ENCODE measurements at regions not wholly inside any gene's neighbourhood (a gene's known extent, or its start where the extent isn't known, plus 50 kb on each side); places are given as distances from the start of the nearest gene placed in this dataset.

DNA sequence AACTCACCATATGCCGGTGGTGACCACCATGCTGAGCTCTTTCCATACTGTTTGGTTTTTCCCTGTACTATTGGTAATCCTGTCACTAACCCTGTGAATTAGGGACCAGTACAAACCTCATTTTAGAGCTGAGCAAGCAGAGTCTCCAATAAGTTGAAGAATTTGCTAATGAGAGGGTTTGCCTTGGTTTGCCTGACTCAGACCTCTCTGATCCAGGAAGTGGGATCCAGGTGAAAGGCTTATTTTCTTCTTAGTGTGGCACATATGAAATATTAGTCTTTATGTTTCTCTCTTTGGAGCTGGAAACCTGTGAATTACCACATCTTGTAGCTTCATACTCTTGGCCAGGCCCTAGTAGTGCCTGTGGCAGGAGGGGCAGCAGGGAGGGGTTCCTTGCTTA is 114.1 kb upstream of the IGFBP3 start:
- no peak for DNase-seq (ENCODE audit: low spot score)
- Histone ChIP-seq H3K27ac (ENCODE audit: low read depth, low read length, poor library complexity, severe bottlenecking) (no peak overlapping the region), H3K36me3 (ENCODE audit: insufficient read depth, low read length) (no peaks in the 10 kb centered on the region), H4K20me1 (ENCODE audit: insufficient read depth, low read length) (no peaks in the 10 kb centered on the region), H3K4me1 (ENCODE audit: insufficient read depth, low read length, poor library complexity, severe bottlenecking) (no peaks in the 10 kb centered on the region), H3K4me3 (ENCODE audit: low read depth, low read length, poor library complexity, severe bottlenecking) (no peak overlapping the region), H3K9me2 (ENCODE audit: insufficient read depth, low read length) (no peaks in the 10 kb centered on the region), H3K79me2 (ENCODE audit: insufficient read depth, low read depth, low read length) (no peaks in the 10 kb centered on the region), H2AFZ (ENCODE audit: low read length) (no peak overlapping the region), H3K9me3 (ENCODE audit: low read length) (no peaks in the 10 kb centered on the region), H3K4me2 (ENCODE audit: low read length) (no peak overlapping the region)
- ChIA-PET CTCF (ENCODE audit: unreplicated experiment) (no interaction called here), POLR2A (no interaction called here)
- no peak for TF ChIP-seq CTCF (conservative IDR thresholded peaks at IDR 0.05; ENCODE audit: low read length)
- TF ChIP-seq EZH2phosphoT487 (IDR thresholded peaks at IDR 0.05; ENCODE audit: borderline replicate concordance, low read depth, low read length) = no peak
- no TSS peak for BruUV-seq (replicated peaks)
- intact Hi-C loops (cut with micrococcal nuclease; ENCODE audit: unreplicated experiment) = no loop called here

DNA sequence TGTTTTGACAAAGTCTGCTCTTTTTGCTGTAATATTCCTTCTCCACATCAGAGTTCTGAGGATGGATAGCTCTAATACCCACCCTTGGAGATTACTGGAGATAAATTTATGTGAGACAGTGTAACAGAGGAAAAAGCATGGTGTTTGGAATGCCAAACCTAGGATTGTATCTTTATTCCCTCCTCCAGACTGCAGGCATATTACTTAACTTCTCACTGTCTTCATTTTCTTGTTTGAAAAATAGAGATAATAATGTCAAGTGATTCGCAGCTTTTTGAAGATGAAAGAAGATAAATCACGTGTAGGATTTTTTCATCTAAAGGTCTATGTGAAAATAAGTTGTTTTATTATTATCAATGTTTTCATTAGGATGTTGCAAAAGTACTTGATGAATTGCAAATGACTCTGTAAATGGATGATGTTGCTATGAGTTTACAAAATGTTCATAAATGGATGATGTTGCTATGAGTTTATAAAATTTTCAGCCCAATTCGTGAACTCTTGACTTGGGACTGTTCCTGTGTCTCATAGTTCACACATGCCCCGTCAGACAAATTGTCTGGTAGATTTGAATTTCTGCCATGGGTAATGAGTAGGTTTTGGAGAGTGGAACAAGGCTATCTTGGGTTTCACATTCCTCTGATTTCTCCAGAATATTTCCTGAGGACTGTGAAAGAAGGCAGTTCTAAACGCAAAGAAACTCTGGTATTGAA is 113.1 kb upstream of the IGFBP3 start:
- H3K9me3 ChIP-seq (ENCODE audit: low read length) = no peaks in the 10 kb centered on the region
- H3K79me2 ChIP-seq (ENCODE audit: insufficient read depth, low read depth, low read length) = no peaks in the 10 kb centered on the region
- no peak overlapping the region for H3K4me3 ChIP-seq (ENCODE audit: low read depth, low read length, poor library complexity, severe bottlenecking)
- no peak for DNase-seq (ENCODE audit: low spot score)
- BruUV-seq (replicated peaks) = no TSS peak
- H3K27ac ChIP-seq (ENCODE audit: low read depth, low read length, poor library complexity, severe bottlenecking) = no peak overlapping the region
- CTCF ChIA-PET (ENCODE audit: unreplicated experiment) = no interaction called here
- POLR2A ChIA-PET = no interaction called here
- H3K4me2 ChIP-seq (ENCODE audit: low read length) = no peak overlapping the region
- no peak overlapping the region for H2AFZ ChIP-seq (ENCODE audit: low read length)
- no peaks in the 10 kb centered on the region for H3K36me3 ChIP-seq (ENCODE audit: insufficient read depth, low read length)
- H3K9me2 ChIP-seq (ENCODE audit: insufficient read depth, low read length) = no peaks in the 10 kb centered on the region
- intact Hi-C loops (cut with micrococcal nuclease; ENCODE audit: unreplicated experiment) = no loop called here
- H4K20me1 ChIP-seq (ENCODE audit: insufficient read depth, low read length) = no peaks in the 10 kb centered on the region
- H3K4me1 ChIP-seq (ENCODE audit: insufficient read depth, low read length, poor library complexity, severe bottlenecking) = no peaks in the 10 kb centered on the region
- TF ChIP-seq EZH2phosphoT487 (IDR thresholded peaks at IDR 0.05; ENCODE audit: borderline replicate concordance, low read depth, low read length) (no peak), CTCF (conservative IDR thresholded peaks at IDR 0.05; ENCODE audit: low read length) (no peak)

GRCh38 chr7:46033592-46033991 is 112.5 kb upstream of the IGFBP3 start:
- no peak overlapping the region for H3K4me3 ChIP-seq (ENCODE audit: low read depth, low read length, poor library complexity, severe bottlenecking)
- H3K36me3 ChIP-seq (ENCODE audit: insufficient read depth, low read length) = no peaks in the 10 kb centered on the region
- H3K79me2 ChIP-seq (ENCODE audit: insufficient read depth, low read depth, low read length) = no peaks in the 10 kb centered on the region
- H3K9me3 ChIP-seq (ENCODE audit: low read length) = no peaks in the 10 kb centered on the region
- no peak for DNase-seq (ENCODE audit: low spot score)
- H2AFZ ChIP-seq (ENCODE audit: low read length) = no peak overlapping the region
- no peaks in the 10 kb centered on the region for H4K20me1 ChIP-seq (ENCODE audit: insufficient read depth, low read length)
- no peaks in the 10 kb centered on the region for H3K4me1 ChIP-seq (ENCODE audit: insufficient read depth, low read length, poor library complexity, severe bottlenecking)
- no peak overlapping the region for H3K27ac ChIP-seq (ENCODE audit: low read depth, low read length, poor library complexity, severe bottlenecking)
- intact Hi-C loops (cut with micrococcal nuclease; ENCODE audit: unreplicated experiment) = no loop called here
- no TSS peak for BruUV-seq (replicated peaks)
- no peak overlapping the region for H3K4me2 ChIP-seq (ENCODE audit: low read length)
- TF ChIP-seq CTCF (conservative IDR thresholded peaks at IDR 0.05; ENCODE audit: low read length) (no peak), EZH2phosphoT487 (IDR thresholded peaks at IDR 0.05; ENCODE audit: borderline replicate concordance, low read depth, low read length) (no peak)
- H3K9me2 ChIP-seq (ENCODE audit: insufficient read depth, low read length) = no peaks in the 10 kb centered on the region
- CTCF ChIA-PET (ENCODE audit: unreplicated experiment) = no interaction called here
- POLR2A ChIA-PET = no interaction called here
